Body of pancreas (tissue), 4 donors: ENCODE measurements at regions not wholly inside any gene's neighbourhood (a gene's known extent, or its start where the extent isn't known, plus 50 kb on each side); places are given as distances from the start of the nearest gene placed in this dataset.

Experiments
- ATAC-seq: fragments of 150-250 bp; one replicate; pipeline ENCODE4 v1.9.1; 2016
- DNase-seq, 4 donors: peaks; one replicate each; pipeline ENCODE4 v3.0.0-alpha.2; 2019
- H3K27ac ChIP-seq, 4 donors: fragments of 200-600 bp; sonication (generic); 1 replicate in 3 of 4; 2 replicates in 1 of 4; pipeline versions ENCODE4 v1.5.1 to v1.6.1; 2016 to 2019; ENCODE audit warnings: mild to moderate bottlenecking in 1 of 4, mixed read lengths in 1 of 4, moderate library complexity in 1 of 4
- H3K27me3 ChIP-seq, 2 donors: fragments of 200-600 bp; sonication (generic); one replicate each; pipeline ENCODE4 v1.6.0; 2016; ENCODE audit warnings: mild to moderate bottlenecking in 1 of 2
- H3K36me3 ChIP-seq, 2 donors: fragments of 200-600 bp; sonication (generic); replicated peaks in 1 of 2; 2 replicates each; pipeline ENCODE4 v1.5.1; 2016; ENCODE audit warnings: low read depth in 2 of 2; ENCODE audit not compliant: insufficient read depth in 1 of 2
- H3K4me1 ChIP-seq: fragments of 200-600 bp; sonication (generic); one replicate; pipeline ENCODE4 v1.6.0; 2016
- H3K4me3 ChIP-seq, 2 donors: fragments of 200-600 bp; sonication (generic); 1 replicate in 1 of 2; 2 replicates in 1 of 2; pipeline ENCODE4 v1.5.1; 2016 to 2019
- H3K9me3 ChIP-seq, 3 donors: fragments of 200-600 bp; sonication (generic); 1 replicate in 2 of 3; 2 replicates in 1 of 3; pipeline ENCODE4 v1.5.1; 2016
- CTCF ChIP-seq, 7 experiments: fragments of 450-650 bp in 4 of 7; fragments of 200-600 bp in 3 of 7; sonication (generic) in 3 of 7; IDR thresholded peaks; one replicate each; pipeline ENCODE4 v1.5.1; 2016 to 2019; ENCODE audit warnings: antibody characterized with exemption in 7 of 7
- POLR2A ChIP-seq, 3 donors: fragments of 450-650 bp; IDR thresholded peaks; one replicate each; pipeline ENCODE4 v1.6.1; 2016; ENCODE audit warnings: antibody characterized with exemption in 3 of 3, mild to moderate bottlenecking in 2 of 3
- WGBS, 2 donors: methylation state at CpG; one replicate each; pipeline ENCODE4 v1.1.5; 2017; 5-methylcytosine and 5-hydroxymethylcytosine counted together
- intact Hi-C: fragments of 100-400 bp; cut with DNase I; formaldehyde crosslinking; loops from one replicate; pipeline ENCODE4 v1.15.1; 2023

GRCh38 chr7:84668116-84668515, 473.5 kb upstream of the SEMA3A start:
- Histone ChIP-seq H3K36me3 (no peaks in the 10 kb centered on the region), H3K4me3 (no peak overlapping the region), H3K27ac (no peak overlapping the region), H3K27me3 (no peaks in the 10 kb centered on the region), H3K4me1 (no peaks in the 10 kb centered on the region), H3K9me3 (no peaks in the 10 kb centered on the region)
- intact Hi-C loops = no loop called here
- no peak for ATAC-seq
- TF ChIP-seq CTCF (IDR thresholded peaks at IDR 0.05) = no peak
- no peak for TF ChIP-seq POLR2A (IDR thresholded peaks at IDR 0.05)
- no peak for DNase-seq
- WGBS, 2 donors = 0 to 18% methylated on average over 1 of the region's 1 CpG

DNA sequence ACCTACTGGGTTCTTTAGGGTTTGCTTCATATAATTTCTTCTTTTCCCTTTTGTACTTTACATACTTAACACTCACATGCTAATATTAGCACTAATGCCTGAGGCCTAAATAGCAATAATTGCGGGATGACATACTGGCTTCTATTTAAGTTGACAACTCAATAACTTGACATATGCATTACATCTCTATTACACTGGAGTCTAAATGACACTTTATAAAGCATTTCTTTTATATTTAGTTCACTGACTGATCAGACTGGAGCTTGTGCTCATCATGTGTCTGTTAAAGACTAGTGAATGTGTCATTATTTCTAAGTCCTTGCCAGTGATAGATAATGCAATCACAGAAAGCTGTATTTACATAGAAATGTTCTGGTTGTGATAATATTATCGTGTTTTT, 472.1 kb upstream of the SEMA3A start:
- ATAC-seq (no peak), DNase-seq (no peak)
- Histone ChIP-seq H3K36me3 (no peaks in the 10 kb centered on the region), H3K4me1 (no peaks in the 10 kb centered on the region), H3K9me3 (no peaks in the 10 kb centered on the region), H3K4me3 (no peak overlapping the region), H3K27ac (no peak overlapping the region), H3K27me3 (no peaks in the 10 kb centered on the region)
- TF ChIP-seq CTCF (IDR thresholded peaks at IDR 0.05) = no peak
- TF ChIP-seq POLR2A (IDR thresholded peaks at IDR 0.05) = no peak
- intact Hi-C loops = no loop called here
- 66 to 71% methylated on average over 2 of the region's 2 CpGs for WGBS, 2 donors

GRCh38 chr7:84665339-84665738, 470.8 kb upstream of the SEMA3A start:
- TF ChIP-seq POLR2A (IDR thresholded peaks at IDR 0.05) (no peak), CTCF (IDR thresholded peaks at IDR 0.05) (no peak)
- 74 to 82% methylated on average over 2 of the region's 2 CpGs for WGBS, 2 donors
- no peak for DNase-seq
- ATAC-seq = no peak
- intact Hi-C loops = no loop called here
- Histone ChIP-seq H3K36me3 (no peaks in the 10 kb centered on the region), H3K4me1 (no peaks in the 10 kb centered on the region), H3K27me3 (no peaks in the 10 kb centered on the region), H3K9me3 (no peaks in the 10 kb centered on the region), H3K27ac (no peak overlapping the region), H3K4me3 (no peak overlapping the region)

DNA sequence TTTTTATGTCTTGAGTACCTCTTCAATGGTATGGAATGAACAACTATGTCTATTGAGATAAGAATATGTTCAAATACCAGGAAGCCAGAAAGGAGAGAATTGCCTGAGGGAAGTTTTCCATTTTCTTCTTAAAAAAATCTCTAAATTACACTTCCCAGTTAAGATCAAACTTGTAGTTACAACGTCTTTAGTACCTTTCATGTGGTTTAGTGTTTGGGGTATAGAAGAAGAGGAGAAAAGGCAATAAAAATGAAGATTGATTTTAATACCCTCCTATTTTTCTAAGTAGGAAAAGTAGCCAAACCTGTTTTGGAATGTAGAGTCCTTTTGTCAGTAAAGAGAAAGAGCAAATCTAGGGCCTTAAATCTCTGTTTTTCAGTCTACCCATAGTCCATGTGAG, 470.0 kb upstream of the SEMA3A start:
- Histone ChIP-seq H3K36me3 (no peaks in the 10 kb centered on the region), H3K27me3 (no peaks in the 10 kb centered on the region), H3K4me1 (no peaks in the 10 kb centered on the region), H3K9me3 (no peaks in the 10 kb centered on the region), H3K4me3 (no peak overlapping the region), H3K27ac (no peak overlapping the region)
- 44 to 46% methylated on average over 1 of the region's 1 CpG for WGBS, 2 donors
- DNase-seq (no peak), ATAC-seq (no peak)
- intact Hi-C loops = no loop called here
- TF ChIP-seq POLR2A (IDR thresholded peaks at IDR 0.05) (no peak), CTCF (IDR thresholded peaks at IDR 0.05) (no peak)

DNA sequence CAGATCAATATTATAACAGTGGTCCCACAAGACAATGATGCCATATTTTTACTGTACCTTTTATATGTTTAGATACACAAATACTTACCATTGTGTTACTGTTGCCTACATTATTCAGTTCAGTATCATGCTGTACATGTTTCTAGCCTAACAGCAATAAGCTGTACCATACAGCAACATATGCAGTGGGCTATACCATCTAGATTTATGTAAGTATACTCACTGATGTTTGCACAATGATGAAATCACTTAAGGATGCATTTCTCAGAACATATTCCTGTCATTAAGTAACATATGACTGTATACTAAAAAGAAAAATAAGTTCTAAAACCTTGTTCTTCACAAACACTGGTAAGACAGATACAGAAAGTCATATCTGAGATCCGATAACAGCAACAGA, 468.6 kb upstream of the SEMA3A start:
- ATAC-seq = no peak
- H3K4me3 ChIP-seq = no peak overlapping the region
- no peak for TF ChIP-seq CTCF (IDR thresholded peaks at IDR 0.05)
- no peak for TF ChIP-seq POLR2A (IDR thresholded peaks at IDR 0.05)
- no peak for DNase-seq
- no peaks in the 10 kb centered on the region for H3K9me3 ChIP-seq
- intact Hi-C loops = no loop called here
- 83 to 93% methylated on average over 1 of the region's 1 CpG for WGBS, 2 donors
- no peaks in the 10 kb centered on the region for H3K4me1 ChIP-seq
- H3K27ac ChIP-seq = no peak overlapping the region
- no peaks in the 10 kb centered on the region for H3K27me3 ChIP-seq
- H3K36me3 ChIP-seq = no peaks in the 10 kb centered on the region
